Panc1 (cell line): ENCODE measurements at regions not wholly inside any gene's neighbourhood (a gene's known extent, or its start where the extent isn't known, plus 50 kb on each side); places are given as distances from the start of the nearest gene placed in this dataset.

Source experiments
- CTCF ChIP-seq: fragments of 450-650 bp; IDR thresholded peaks from 2 replicates; pipeline ENCODE4 v1.5.1; 2017; ENCODE audit warnings: mild to moderate bottlenecking
- POLR2AphosphoS5 ChIP-seq: IDR thresholded peaks from 2 replicates; pipeline ENCODE4 v1.6.1; 2012; ENCODE audit warnings: mild to moderate bottlenecking, low read depth, low read length, moderate library complexity
- SIN3A ChIP-seq: IDR thresholded peaks from 2 replicates; pipeline ENCODE4 v1.6.1; 2012; ENCODE audit warnings: low read depth, mild to moderate bottlenecking, low read length, moderate library complexity, borderline replicate concordance; ENCODE audit not compliant: insufficient read depth

GRCh38 chr15:38042707-38043445 is 108.4 kb downstream of the TMCO5A start:
- TF ChIP-seq CTCF (no peak), SIN3A (no peak), POLR2AphosphoS5 (no peak)
